SK-N-SH treated with all-trans-retinoic acid at 6 μM for 48 hours (cell line): ENCODE measurements at regions not wholly inside any gene's neighbourhood (a gene's known extent, or its start where the extent isn't known, plus 50 kb on each side); places are given as distances from the start of the nearest gene placed in this dataset.

Source experiments
- ATAC-seq: fragments of 200-7000 bp; cut with Tn5 transposase; 3 replicates; pipeline ENCODE4 v1.9.1; 2020; ENCODE audit warnings: mild to moderate bottlenecking, moderate library complexity
- ARNTL ChIP-seq: fragments of 450-650 bp; formaldehyde crosslinking; IDR thresholded peaks from 2 replicates; pipeline ENCODE4 v1.5.0; 2020; ENCODE audit warnings: low read depth, mild to moderate bottlenecking, moderate library complexity, borderline replicate concordance
- BACH2 ChIP-seq: fragments of 250-450 bp; sonication (Bioruptor Pico); IDR thresholded peaks from 2 replicates; pipeline ENCODE4 v1.9.0; 2021; ENCODE audit warnings: mild to moderate bottlenecking, borderline replicate concordance
- CREB5 ChIP-seq: fragments of 250-450 bp; sonication (Bioruptor Pico); IDR thresholded peaks from 2 replicates; pipeline ENCODE4 v1.5.1; 2020; ENCODE audit warnings: low read depth, mild to moderate bottlenecking, moderate library complexity
- CSDC2 ChIP-seq: fragments of 250-450 bp; sonication (Bioruptor Pico); IDR thresholded peaks from 2 replicates; pipeline ENCODE4 v1.5.0; 2020; ENCODE audit warnings: mild to moderate bottlenecking, moderate library complexity
- CSRNP3 ChIP-seq: fragments of 250-450 bp; sonication (Bioruptor Pico); IDR thresholded peaks from 2 replicates; pipeline ENCODE4 v1.5.1; 2021; ENCODE audit warnings: mild to moderate bottlenecking, moderate library complexity
- ESRRG ChIP-seq: fragments of 250-450 bp; sonication (Bioruptor Pico); IDR thresholded peaks from 2 replicates; pipeline ENCODE4 v1.6.1; 2021; ENCODE audit warnings: mild to moderate bottlenecking
- GLIS3 ChIP-seq: fragments of 250-450 bp; sonication (Bioruptor Pico); IDR thresholded peaks from 2 replicates; pipeline ENCODE4 v1.5.0; 2020; ENCODE audit warnings: mild to moderate bottlenecking, moderate library complexity
- ISL1 ChIP-seq: fragments of 250-450 bp; sonication (Bioruptor Pico); IDR thresholded peaks from 2 replicates; pipeline ENCODE4 v2.1.2; 2022; ENCODE audit warnings: mild to moderate bottlenecking, moderate library complexity
- OSR1 ChIP-seq: fragments of 250-450 bp; sonication (Bioruptor Pico); IDR thresholded peaks from 2 replicates; pipeline ENCODE4 v1.8.0; 2022; ENCODE audit warnings: moderate library complexity, mild to moderate bottlenecking, inconsistent platforms
- PATZ1 ChIP-seq: fragments of 250-450 bp; sonication (Bioruptor Pico); IDR thresholded peaks from 2 replicates; pipeline ENCODE4 v1.8.0; 2020; ENCODE audit warnings: mild to moderate bottlenecking, moderate library complexity, borderline replicate concordance
- POU6F1 ChIP-seq: fragments of 250-450 bp; sonication (Bioruptor Pico); IDR thresholded peaks from 2 replicates; pipeline ENCODE4 v1.8.0; 2021; ENCODE audit warnings: low read depth, mild to moderate bottlenecking, moderate library complexity, borderline replicate concordance
- RARB ChIP-seq: fragments of 250-450 bp; sonication (Bioruptor Pico); IDR thresholded peaks from 2 replicates; pipeline ENCODE4 v1.8.0; 2021; ENCODE audit warnings: mild to moderate bottlenecking, moderate library complexity
- SNAI2 ChIP-seq: fragments of 250-450 bp; sonication (Bioruptor Pico); IDR thresholded peaks from 2 replicates; pipeline ENCODE4 v1.5.0; 2020; ENCODE audit warnings: mild to moderate bottlenecking, moderate library complexity
- TCF4 ChIP-seq: fragments of 250-450 bp; sonication (Bioruptor Pico); IDR thresholded peaks from 2 replicates; pipeline ENCODE4 v1.8.0; 2021; ENCODE audit warnings: mild to moderate bottlenecking, moderate library complexity, borderline replicate concordance
- TSHZ2 ChIP-seq: fragments of 250-450 bp; sonication (Bioruptor Pico); IDR thresholded peaks from 2 replicates; pipeline ENCODE4 v1.5.0; 2020; ENCODE audit warnings: mild to moderate bottlenecking, moderate library complexity
- ZC3H10 ChIP-seq: fragments of 250-450 bp; sonication (Bioruptor Pico); IDR thresholded peaks from 2 replicates; pipeline ENCODE4 v1.5.1; 2021; ENCODE audit warnings: mild to moderate bottlenecking, moderate library complexity
- ZFP30 ChIP-seq: fragments of 450-650 bp; formaldehyde crosslinking; IDR thresholded peaks from 2 replicates; pipeline ENCODE4 v1.5.0; 2022; ENCODE audit warnings: mild to moderate bottlenecking, moderate library complexity
- ZNF565 ChIP-seq: fragments of 450-650 bp; formaldehyde crosslinking; conservative IDR thresholded peaks from 2 replicates; pipeline ENCODE4 v1.5.0; 2020; ENCODE audit warnings: low read depth, mild to moderate bottlenecking, moderate library complexity
- ZNF70 ChIP-seq: fragments of 450-650 bp; formaldehyde crosslinking; IDR thresholded peaks from 2 replicates; pipeline ENCODE4 v1.5.0; 2020; ENCODE audit warnings: mild to moderate bottlenecking, moderate library complexity
- ZNF8 ChIP-seq: fragments of 450-650 bp; formaldehyde crosslinking; IDR thresholded peaks from 2 replicates; pipeline ENCODE4 v1.5.0; 2020; ENCODE audit warnings: mild to moderate bottlenecking, moderate library complexity

- TF ChIP-seq TCF4, result no peak
- no peak for TF ChIP-seq CSDC2 (CRISPR knock-in tag)
- TF ChIP-seq ARNTL (CRISPR knock-in tag), result no peak
- no peak for TF ChIP-seq ZC3H10
- TF ChIP-seq OSR1, result no peak
- no peak for TF ChIP-seq CSRNP3 (CRISPR knock-in tag)
- TF ChIP-seq ESRRG (CRISPR knock-in tag), result no peak
- no peak for TF ChIP-seq ZNF8 (CRISPR knock-in tag)
- no peak for TF ChIP-seq SNAI2 (CRISPR knock-in tag)
- no peak for TF ChIP-seq BACH2
- no peak for TF ChIP-seq TSHZ2 (CRISPR knock-in tag)
- no peak for TF ChIP-seq GLIS3
- TF ChIP-seq RARB (CRISPR knock-in tag), result no peak
- TF ChIP-seq POU6F1 (CRISPR knock-in tag), result no peak
- TF ChIP-seq CREB5 (CRISPR knock-in tag), result no peak
- no peak for TF ChIP-seq ISL1 (CRISPR knock-in tag)
- peak; percentile 63 for ATAC-seq
These were observed 145.3 kb upstream of the PAPPA start for GRCh38 chr9:116008278-116008677.

GRCh38 chr9:116009420-116009819 is 144.2 kb upstream of the PAPPA start:
- ATAC-seq, result no peak
- TF ChIP-seq PATZ1 (CRISPR knock-in tag) (no peak), ZNF70 (CRISPR knock-in tag) (no peak), ZNF565 (CRISPR knock-in tag) (no peak), RARB (CRISPR knock-in tag) (no peak), POU6F1 (CRISPR knock-in tag) (no peak), CSDC2 (CRISPR knock-in tag) (no peak), ISL1 (CRISPR knock-in tag) (no peak), BACH2 (no peak), GLIS3 (no peak), ZFP30 (CRISPR knock-in tag) (no peak), OSR1 (no peak), SNAI2 (CRISPR knock-in tag) (no peak), ESRRG (CRISPR knock-in tag) (no peak), CSRNP3 (CRISPR knock-in tag) (no peak), ARNTL (CRISPR knock-in tag) (no peak)
